ENCODE measurements at regions not wholly inside any gene's neighbourhood (a gene's known extent, or its start where the extent isn't known, plus 50 kb on each side); places are given as distances from the start of the nearest gene placed in this dataset.
"Not testable (repeated sequence)": the region's sequence is repeated elsewhere in the genome, so short reads cannot be mapped to it uniquely, and the experiment has no call there.

GRCh38 chr1:157460381-157460780 is 91.9 kb downstream of the FCRL5 start:
- Histone ChIP-seq H3K9ac (ENCODE audit: low read depth, low read length) (no peak overlapping the region), H3K9me3 (ENCODE audit: insufficient read depth, low read depth, low read length) (no peaks in the 10 kb centered on the region), H3K27me3 (ENCODE audit: insufficient read depth, low read length) (no peaks in the 10 kb centered on the region), H3K27ac (ENCODE audit: low read length) (no peak overlapping the region), H3K36me3 (ENCODE audit: insufficient read depth, low read depth, low read length) (no peaks in the 10 kb centered on the region), H3K4me1 (ENCODE audit: insufficient read depth, low read length) (peaks cover 2% of the 10 kb centered on the region; the same call in 1 of the 2 replicates), H3K4me3 (ENCODE audit: low read length) (no peak overlapping the region)

GRCh38 chr1:157457279-157457678 is 95.0 kb downstream of the FCRL5 start:
- Histone ChIP-seq H3K4me3 (ENCODE audit: low read length) (no peak overlapping the region), H3K4me1 (ENCODE audit: insufficient read depth, low read length) (peaks cover 6% of the 10 kb centered on the region; the same call in 1 of the 2 replicates), H3K9me3 (ENCODE audit: insufficient read depth, low read depth, low read length) (no peaks in the 10 kb centered on the region), H3K36me3 (ENCODE audit: insufficient read depth, low read depth, low read length) (no peaks in the 10 kb centered on the region), H3K27me3 (ENCODE audit: insufficient read depth, low read length) (no peaks in the 10 kb centered on the region), H3K27ac (ENCODE audit: low read length) (no peak overlapping the region), H3K9ac (ENCODE audit: low read depth, low read length) (no peak overlapping the region)

- Histone ChIP-seq H3K9me3 (ENCODE audit: insufficient read depth, low read depth, low read length) (no peaks in the 10 kb centered on the region), H3K27me3 (ENCODE audit: insufficient read depth, low read length) (no peaks in the 10 kb centered on the region), H3K4me1 (ENCODE audit: insufficient read depth, low read length) (peaks cover 6% of the 10 kb centered on the region; the same call in 1 of the 2 replicates), H3K9ac (ENCODE audit: low read depth, low read length) (no peak overlapping the region), H3K36me3 (ENCODE audit: insufficient read depth, low read depth, low read length) (no peaks in the 10 kb centered on the region), H3K27ac (ENCODE audit: low read length) (no peak overlapping the region), H3K4me3 (ENCODE audit: low read length) (no peak overlapping the region)
Observed at GRCh38 chr1:157455318-157455717, 97.0 kb downstream of the FCRL5 start.

GRCh38 chr1:157450106-157450505 is 102.2 kb downstream of the FCRL5 start:
- peaks cover 1% of the 10 kb centered on the region for H3K4me1 ChIP-seq (ENCODE audit: insufficient read depth, low read length)
- no peaks in the 10 kb centered on the region for H3K36me3 ChIP-seq (ENCODE audit: insufficient read depth, low read depth, low read length)
- H3K9me3 ChIP-seq (ENCODE audit: insufficient read depth, low read depth, low read length): no peaks in the 10 kb centered on the region
- H3K27me3 ChIP-seq (ENCODE audit: insufficient read depth, low read length): no peaks in the 10 kb centered on the region
- no peak overlapping the region for H3K9ac ChIP-seq (ENCODE audit: low read depth, low read length)
- no peak overlapping the region for H3K4me3 ChIP-seq (ENCODE audit: low read length)
- no peak overlapping the region for H3K27ac ChIP-seq (ENCODE audit: low read length)

GRCh38 chr1:157448636-157449035 is 103.7 kb downstream of the FCRL5 start:
- Histone ChIP-seq H3K27ac (ENCODE audit: low read length) (no peak overlapping the region), H3K4me3 (ENCODE audit: low read length) (no peak overlapping the region), H3K27me3 (ENCODE audit: insufficient read depth, low read length) (no peaks in the 10 kb centered on the region), H3K9me3 (ENCODE audit: insufficient read depth, low read depth, low read length) (no peaks in the 10 kb centered on the region), H3K9ac (ENCODE audit: low read depth, low read length) (no peak overlapping the region), H3K36me3 (ENCODE audit: insufficient read depth, low read depth, low read length) (no peaks in the 10 kb centered on the region), H3K4me1 (ENCODE audit: insufficient read depth, low read length) (no peaks in the 10 kb centered on the region; the same call in 1 of the 2 replicates)

GRCh38 chr1:157446356-157446755 is 106.0 kb downstream of the FCRL5 start:
- not testable (repeated sequence) for H3K9ac ChIP-seq (ENCODE audit: low read depth, low read length); H3K27me3 ChIP-seq (ENCODE audit: insufficient read depth, low read length); H3K4me3 ChIP-seq (ENCODE audit: low read length); H3K27ac ChIP-seq (ENCODE audit: low read length); H3K9me3 ChIP-seq (ENCODE audit: insufficient read depth, low read depth, low read length); H3K4me1 ChIP-seq (ENCODE audit: insufficient read depth, low read length); H3K36me3 ChIP-seq (ENCODE audit: insufficient read depth, low read depth, low read length)

- not testable (repeated sequence) for H3K4me3 ChIP-seq (ENCODE audit: low read length); H3K9me3 ChIP-seq (ENCODE audit: insufficient read depth, low read depth, low read length); H3K36me3 ChIP-seq (ENCODE audit: insufficient read depth, low read depth, low read length); H3K9ac ChIP-seq (ENCODE audit: low read depth, low read length); H3K27ac ChIP-seq (ENCODE audit: low read length); H3K27me3 ChIP-seq (ENCODE audit: insufficient read depth, low read length); H3K4me1 ChIP-seq (ENCODE audit: insufficient read depth, low read length)
Observed at GRCh38 chr1:157445616-157446140, 106.6 kb downstream of the FCRL5 start.

- H3K36me3 ChIP-seq (ENCODE audit: insufficient read depth, low read depth, low read length): no peaks in the 10 kb centered on the region
- no peaks in the 10 kb centered on the region for H3K9me3 ChIP-seq (ENCODE audit: insufficient read depth, low read depth, low read length)
- no peak overlapping the region for H3K4me3 ChIP-seq (ENCODE audit: low read length)
- no peaks in the 10 kb centered on the region for H3K27me3 ChIP-seq (ENCODE audit: insufficient read depth, low read length)
- no peak overlapping the region for H3K9ac ChIP-seq (ENCODE audit: low read depth, low read length)
- no peak overlapping the region for H3K27ac ChIP-seq (ENCODE audit: low read length)
- peaks cover 16% of the 10 kb centered on the region for H3K4me1 ChIP-seq (ENCODE audit: insufficient read depth, low read length)
Observed at GRCh38 chr1:157442065-157442464, 110.2 kb downstream of the FCRL5 start.

- H3K9me3 ChIP-seq (ENCODE audit: insufficient read depth, low read depth, low read length): no peaks in the 10 kb centered on the region
- H3K27ac ChIP-seq (ENCODE audit: low read length): no peak overlapping the region
- H3K9ac ChIP-seq (ENCODE audit: low read depth, low read length): no peak overlapping the region
- no peaks in the 10 kb centered on the region for H3K27me3 ChIP-seq (ENCODE audit: insufficient read depth, low read length)
- no peaks in the 10 kb centered on the region for H3K36me3 ChIP-seq (ENCODE audit: insufficient read depth, low read depth, low read length)
- no peak overlapping the region for H3K4me3 ChIP-seq (ENCODE audit: low read length)
- H3K4me1 ChIP-seq (ENCODE audit: insufficient read depth, low read length): peaks cover 16% of the 10 kb centered on the region
Observed at GRCh38 chr1:157439302-157439954, 112.9 kb downstream of the FCRL5 start.

GRCh38 chr1:157438613-157439012 is 113.7 kb downstream of the FCRL5 start:
- Histone ChIP-seq H3K9me3 (ENCODE audit: insufficient read depth, low read depth, low read length) (no peaks in the 10 kb centered on the region), H3K27ac (ENCODE audit: low read length) (no peak overlapping the region), H3K9ac (ENCODE audit: low read depth, low read length) (no peak overlapping the region), H3K36me3 (ENCODE audit: insufficient read depth, low read depth, low read length) (no peaks in the 10 kb centered on the region), H3K4me1 (ENCODE audit: insufficient read depth, low read length) (peaks cover 16% of the 10 kb centered on the region), H3K4me3 (ENCODE audit: low read length) (0 out of 2 replicates have a peak overlapping the region, but pooled peaks have one; percentile 32), H3K27me3 (ENCODE audit: insufficient read depth, low read length) (no peaks in the 10 kb centered on the region)

GRCh38 chr1:157438146-157438545 is 114.2 kb downstream of the FCRL5 start:
- H3K4me3 ChIP-seq (ENCODE audit: low read length): 0 out of 2 replicates have a peak overlapping the region, but pooled peaks have one; percentile 32
- H3K36me3 ChIP-seq (ENCODE audit: insufficient read depth, low read depth, low read length): no peaks in the 10 kb centered on the region
- peaks cover 16% of the 10 kb centered on the region for H3K4me1 ChIP-seq (ENCODE audit: insufficient read depth, low read length)
- no peak overlapping the region for H3K9ac ChIP-seq (ENCODE audit: low read depth, low read length)
- no peaks in the 10 kb centered on the region for H3K9me3 ChIP-seq (ENCODE audit: insufficient read depth, low read depth, low read length)
- H3K27ac ChIP-seq (ENCODE audit: low read length): no peak overlapping the region
- no peaks in the 10 kb centered on the region for H3K27me3 ChIP-seq (ENCODE audit: insufficient read depth, low read length)

- Histone ChIP-seq H3K4me1 (ENCODE audit: insufficient read depth, low read length) (peaks cover 14% of the 10 kb centered on the region), H3K27ac (ENCODE audit: low read length) (no peak overlapping the region), H3K9ac (ENCODE audit: low read depth, low read length) (no peak overlapping the region), H3K4me3 (ENCODE audit: low read length) (no peak overlapping the region), H3K27me3 (ENCODE audit: insufficient read depth, low read length) (no peaks in the 10 kb centered on the region), H3K36me3 (ENCODE audit: insufficient read depth, low read depth, low read length) (no peaks in the 10 kb centered on the region), H3K9me3 (ENCODE audit: insufficient read depth, low read depth, low read length) (no peaks in the 10 kb centered on the region)
Observed at GRCh38 chr1:157437296-157437695, 115.0 kb downstream of the FCRL5 start.
